ENCODE measurements at regions not wholly inside any gene's neighbourhood (a gene's known extent, or its start where the extent isn't known, plus 50 kb on each side); places are given as distances from the start of the nearest gene placed in this dataset.

- CTCF ChIA-PET, result no interaction called here
- BruUV-seq (replicated peaks), result no TSS peak
These were observed 152.7 kb downstream of the URI1 start for GRCh38 chr19:30094756-30095140.

More at GRCh38 chr19:30094756-30095140, 152.7 kb downstream of the URI1 start:
- H3K4me2 ChIP-seq (ENCODE audit: low read depth, low read length), result no peak overlapping the region
- no peaks in the 10 kb centered on the region for H3K27me3 ChIP-seq (ENCODE audit: control insufficient read depth, insufficient read depth, low read length)
- H2BK20ac ChIP-seq (ENCODE audit: low read depth, low read length), result no peak overlapping the region
- dilution Hi-C loops (cut with HindIII; ENCODE audit: low sequenced_read_pairs, unreplicated experiment), result no loop called here
- H2BK120ac ChIP-seq (ENCODE audit: low read depth, low read length), result no peak overlapping the region
- no peaks in the 10 kb centered on the region for H3K36me3 ChIP-seq (ENCODE audit: control insufficient read depth, insufficient read depth, low read length)
- no peak overlapping the region for H3K4me3 ChIP-seq (ENCODE audit: insufficient read depth, low read depth, low read length)
- in situ Hi-C loops (cut with MboI; ENCODE audit: low sequenced_read_pairs), result no loop called here
- 67% methylated on average over 1 of the region's 3 CpGs; no CpG with 5 or more reads in 1 of the 2 experiments for WGBS, 2 experiments (ENCODE audit: extremely low coverage in 2 of 2, insufficient read length in 1 of 2)
- no peaks in the 10 kb centered on the region for H3K9me1 ChIP-seq (ENCODE audit: insufficient read depth, low read length)
- H3K4ac ChIP-seq (ENCODE audit: low read depth, low read length), result no peak overlapping the region
- no peak overlapping the region for H3K23ac ChIP-seq (ENCODE audit: low read depth, low read length)
- POLR2A ChIA-PET (ENCODE audit: unreplicated experiment), result no interaction called here
- H2AK5ac ChIP-seq (ENCODE audit: low read depth, low read length), result no peak overlapping the region
- H3K79me1 ChIP-seq (ENCODE audit: low read depth in 1 of 2, low read length in 2 of 2), result no peaks in the 10 kb centered on the region
- no peak overlapping the region for H3K56ac ChIP-seq (ENCODE audit: extremely low read depth, insufficient read depth, low read length)
- no peaks in the 10 kb centered on the region for H3K4me1 ChIP-seq (ENCODE audit: control insufficient read depth, insufficient read depth, low read length)
- H2AFZ ChIP-seq (replicated peaks; ENCODE audit: low read length, poor library complexity), result no peak overlapping the region
- H4K5ac ChIP-seq (ENCODE audit: low read depth, low read length), result no peak overlapping the region
- no peak overlapping the region for H2BK15ac ChIP-seq (ENCODE audit: low read depth, low read length)
- H2AK9ac ChIP-seq (replicated peaks; ENCODE audit: low read depth, low read length, poor library complexity), result no peak overlapping the region
- H2BK5ac ChIP-seq (ENCODE audit: low read depth, low read length, poor library complexity, severe bottlenecking), result no peak overlapping the region
- ATAC-seq (ENCODE audit: low read depth) (no peak), DNase-seq (no peak)
- H4K91ac ChIP-seq (ENCODE audit: insufficient read depth, low read depth, low read length), result no peak overlapping the region
- H4K8ac ChIP-seq (ENCODE audit: low read depth in 2 of 2, low read length in 2 of 2), result no peak overlapping the region
- no peak for TF ChIP-seq CEBPB (IDR thresholded peaks at IDR 0.05; ENCODE audit: low read depth, low read length)
- TF ChIP-seq CTCF (conservative IDR thresholded peaks at IDR 0.05; ENCODE audit: low read depth, low read length), result no peak
- no peak for TF ChIP-seq RAD21 (IDR thresholded peaks at IDR 0.05; ENCODE audit: low read length)
- TF ChIP-seq ELK1 (IDR thresholded peaks at IDR 0.05; ENCODE audit: borderline replicate concordance, low read depth, low read length), result no peak
- no peak for TF ChIP-seq RCOR1 (IDR thresholded peaks at IDR 0.05; ENCODE audit: insufficient replicate concordance, low read length)
- no peak for TF ChIP-seq NFE2L2 (IDR thresholded peaks at IDR 0.05; ENCODE audit: low read depth, low read length)
- TF ChIP-seq POLR2A (IDR thresholded peaks at IDR 0.05; ENCODE audit: low read depth, low read length), result no peak
- TF ChIP-seq BHLHE40 (IDR thresholded peaks at IDR 0.05; ENCODE audit: low read depth, low read length), result no peak
- TF ChIP-seq MAZ (IDR thresholded peaks at IDR 0.05; ENCODE audit: borderline replicate concordance, low read depth, low read length), result no peak
- no peak for TF ChIP-seq MXI1 (IDR thresholded peaks at IDR 0.05; ENCODE audit: borderline replicate concordance, low read depth, low read length)
- TF ChIP-seq USF2 (IDR thresholded peaks at IDR 0.05; ENCODE audit: low read depth, low read length), result no peak
- TF ChIP-seq MAFK (IDR thresholded peaks at IDR 0.05; ENCODE audit: low read depth, low read length), result no peak
- no peak for TF ChIP-seq CHD1 (IDR thresholded peaks at IDR 0.05; ENCODE audit: low read depth, low read length)
- no peak for TF ChIP-seq SMC3 (IDR thresholded peaks at IDR 0.05; ENCODE audit: low read depth, low read length)
- no peak for TF ChIP-seq RFX5 (IDR thresholded peaks at IDR 0.05; ENCODE audit: low read depth, low read length)
- TF ChIP-seq FOS (IDR thresholded peaks at IDR 0.05; ENCODE audit: low read depth, low read length), result no peak
- no peak overlapping the region for H3K9ac ChIP-seq (ENCODE audit: low read depth, low read length)
- H3K18ac ChIP-seq (ENCODE audit: low read depth, low read length), result no peak overlapping the region
- intact Hi-C loops (cut with micrococcal nuclease), result no loop called here
- no peak overlapping the region for H3K14ac ChIP-seq (replicated peaks; ENCODE audit: low read depth, low read length)
- H3K9me3 ChIP-seq (ENCODE audit: control insufficient read depth, insufficient read depth, low read length), result no peaks in the 10 kb centered on the region; the same call in 1 of the 2 replicates
- H4K20me1 ChIP-seq (ENCODE audit: insufficient read depth, low read length), result no peaks in the 10 kb centered on the region
- H3K27ac ChIP-seq (ENCODE audit: insufficient read depth, low read length), result no peak overlapping the region

All from IMR-90 (cell line).